ENCODE measurements at regions not wholly inside any gene's neighbourhood (a gene's known extent, or its start where the extent isn't known, plus 50 kb on each side); places are given as distances from the start of the nearest gene placed in this dataset.

DNA sequence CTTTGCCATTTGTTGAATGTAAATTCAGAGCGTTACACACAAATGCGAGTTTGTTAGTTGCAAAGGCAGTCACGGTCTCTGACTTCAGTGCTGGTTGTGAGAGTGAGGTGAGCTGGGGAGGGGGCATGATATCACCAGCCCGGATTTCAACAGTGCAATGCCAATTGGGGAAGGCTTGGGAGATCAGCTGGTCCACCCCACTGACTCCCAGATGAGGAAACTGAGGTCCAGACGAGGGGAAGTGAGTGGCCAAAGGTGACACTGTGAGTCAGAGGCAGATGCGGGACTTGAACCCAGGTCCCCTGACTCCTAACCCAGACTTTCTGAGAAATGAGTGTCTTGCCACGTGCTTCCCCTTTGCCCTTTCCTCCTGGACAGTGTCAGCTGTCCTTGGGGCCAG lies 62.1 kb downstream of the CEBPB start:
- Histone ChIP-seq H3K36me3 (ENCODE audit: control insufficient read depth, insufficient read depth, low read length) (no peaks in the 10 kb centered on the region), H3K9me3 (ENCODE audit: control insufficient read depth, low read length) (no peaks in the 10 kb centered on the region), H3K27me3 (ENCODE audit: control insufficient read depth, insufficient read depth, low read length) (no peaks in the 10 kb centered on the region), H2AFZ (no peak overlapping the region), H3K4me2 (ENCODE audit: low read length) (no peak overlapping the region), H3K27ac (no peak overlapping the region), H3K9ac (no peak overlapping the region), H3K79me2 (no peaks in the 10 kb centered on the region), H3K4me1 (no peaks in the 10 kb centered on the region), H3K4me3 (ENCODE audit: low read depth, low read length) (no peak overlapping the region)
- TF ChIP-seq CTCF (IDR thresholded peaks at IDR 0.05): no peak

DNA sequence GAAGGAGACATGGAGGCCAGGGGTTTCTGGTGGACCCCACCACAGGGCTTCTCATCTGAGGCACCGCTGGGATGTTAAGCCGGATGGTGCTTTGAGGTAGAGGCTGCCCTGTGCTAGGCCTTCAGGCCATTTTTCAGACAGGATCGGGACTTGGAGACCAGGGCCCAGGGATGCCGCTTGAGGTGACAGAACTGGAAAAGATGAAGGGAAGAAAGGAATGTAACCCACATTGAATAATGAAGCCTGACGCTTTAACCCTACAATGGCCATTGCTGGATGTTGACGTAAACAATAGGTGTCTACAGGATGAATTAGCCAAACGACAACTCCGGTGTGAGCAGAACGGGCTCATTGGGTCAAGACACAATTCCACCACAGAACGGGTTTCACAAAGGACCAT lies 62.5 kb downstream of the CEBPB start:
- H3K4me1 ChIP-seq: no peaks in the 10 kb centered on the region
- H2AFZ ChIP-seq: no peak overlapping the region
- no peak overlapping the region for H3K27ac ChIP-seq
- no peak overlapping the region for H3K9ac ChIP-seq
- H3K9me3 ChIP-seq (ENCODE audit: control insufficient read depth, low read length): no peaks in the 10 kb centered on the region
- no peak overlapping the region for H3K4me2 ChIP-seq (ENCODE audit: low read length)
- no peak overlapping the region for H3K4me3 ChIP-seq (ENCODE audit: low read depth, low read length)
- TF ChIP-seq CTCF (IDR thresholded peaks at IDR 0.05): no peak
- H3K36me3 ChIP-seq (ENCODE audit: control insufficient read depth, insufficient read depth, low read length): no peaks in the 10 kb centered on the region
- H3K79me2 ChIP-seq: no peaks in the 10 kb centered on the region
- no peaks in the 10 kb centered on the region for H3K27me3 ChIP-seq (ENCODE audit: control insufficient read depth, insufficient read depth, low read length)

- no peak for TF ChIP-seq CTCF (IDR thresholded peaks at IDR 0.05)
- no peaks in the 10 kb centered on the region for H3K27me3 ChIP-seq (ENCODE audit: control insufficient read depth, insufficient read depth, low read length)
- no peak overlapping the region for H3K4me2 ChIP-seq (ENCODE audit: low read length)
Measured at GRCh38 chr20:50254466-50255079, 63.9 kb downstream of the CEBPB start.

GRCh38 chr20:50256577-50256976 lies 65.9 kb downstream of the CEBPB start:
- H2AFZ ChIP-seq: no peak overlapping the region

More at GRCh38 chr20:50254466-50255079, 63.9 kb downstream of the CEBPB start:
- H3K4me3 ChIP-seq (ENCODE audit: low read depth, low read length): no peak overlapping the region
- H3K27ac ChIP-seq: no peak overlapping the region
- no peaks in the 10 kb centered on the region for H3K9me3 ChIP-seq (ENCODE audit: control insufficient read depth, low read length)
- H2AFZ ChIP-seq: no peak overlapping the region
- no peak overlapping the region for H3K9ac ChIP-seq
- H3K4me1 ChIP-seq: no peaks in the 10 kb centered on the region
- H3K79me2 ChIP-seq: no peaks in the 10 kb centered on the region
- H3K36me3 ChIP-seq (ENCODE audit: control insufficient read depth, insufficient read depth, low read length): no peaks in the 10 kb centered on the region

More at GRCh38 chr20:50256577-50256976, 65.9 kb downstream of the CEBPB start:
- Histone ChIP-seq H3K4me3 (ENCODE audit: low read depth, low read length) (no peak overlapping the region), H3K4me2 (ENCODE audit: low read length) (no peak overlapping the region), H3K27me3 (ENCODE audit: control insufficient read depth, insufficient read depth, low read length) (no peaks in the 10 kb centered on the region), H3K4me1 (no peaks in the 10 kb centered on the region), H3K36me3 (ENCODE audit: control insufficient read depth, insufficient read depth, low read length) (no peaks in the 10 kb centered on the region), H3K9ac (no peak overlapping the region), H3K9me3 (ENCODE audit: control insufficient read depth, low read length) (no peaks in the 10 kb centered on the region), H3K27ac (no peak overlapping the region), H3K79me2 (no peaks in the 10 kb centered on the region)
- no peak for TF ChIP-seq CTCF (IDR thresholded peaks at IDR 0.05)

All from parathyroid adenoma (tissue), 2 donors.